Mesodermal cell (in vitro differentiated cells): ENCODE measurements at regions not wholly inside any gene's neighbourhood (a gene's known extent, or its start where the extent isn't known, plus 50 kb on each side); places are given as distances from the start of the nearest gene placed in this dataset.

Source experiments
- H3K27ac ChIP-seq: 2 replicates; pipeline ENCODE4 v1.7.0; 2013; ENCODE audit warnings: mild to moderate bottlenecking, low read depth, low read length, moderate library complexity; ENCODE audit not compliant: severe bottlenecking
- H3K36me3 ChIP-seq: 2 replicates; pipeline ENCODE4 v1.7.1; 2013; ENCODE audit warnings: mild to moderate bottlenecking, low read length, moderate library complexity; ENCODE audit not compliant: control insufficient read depth, insufficient read depth
- H3K4me1 ChIP-seq: one replicate; pipeline ENCODE4 v1.7.1; 2013; ENCODE audit warnings: mild to moderate bottlenecking, low read length; ENCODE audit not compliant: insufficient read depth, control insufficient read depth, poor library complexity, severe bottlenecking
- H3K4me3 ChIP-seq: 2 replicates; pipeline ENCODE4 v1.7.0; 2013; ENCODE audit warnings: low read length, control low read depth, mild to moderate bottlenecking; ENCODE audit not compliant: insufficient read depth, poor library complexity, severe bottlenecking; ENCODE audit errors: extremely low read depth
- H3K9me3 ChIP-seq: 2 replicates; pipeline ENCODE4 v1.7.1; 2013; ENCODE audit warnings: mild to moderate bottlenecking, low read length, moderate library complexity; ENCODE audit not compliant: control insufficient read depth
- WGBS, 2 experiments: methylation state at CpG; one replicate each; pipeline ENCODE4 v1.1.5; 2013; ENCODE audit warnings: missing lambda C conversion rate in 2 of 2; ENCODE audit not compliant: insufficient coverage in 2 of 2; 5-methylcytosine and 5-hydroxymethylcytosine counted together

DNA sequence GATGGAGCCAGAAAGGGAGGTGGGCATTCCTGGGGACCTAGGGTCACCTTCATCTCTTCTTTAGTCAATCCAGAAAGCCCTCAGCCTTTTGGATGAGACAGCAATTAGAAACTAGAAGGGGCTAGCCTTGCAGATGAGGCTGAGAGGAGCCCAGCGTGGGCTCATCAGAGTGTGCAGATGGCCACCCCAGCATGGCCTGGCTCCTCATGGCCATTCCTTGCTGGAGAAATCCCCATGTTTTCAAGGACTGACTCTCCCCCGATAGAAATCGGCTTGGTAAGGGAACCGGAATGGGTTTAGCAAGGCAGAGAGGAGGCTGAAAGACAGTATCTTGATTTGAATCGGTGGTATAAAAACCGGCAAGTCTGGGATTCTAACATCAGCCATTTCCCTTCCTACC, 274.6 kb downstream of the BUD13 start:
- H3K4me1 ChIP-seq = no peaks in the 10 kb centered on the region
- no peaks in the 10 kb centered on the region for H3K9me3 ChIP-seq
- H3K4me3 ChIP-seq = no peak overlapping the region
- no peaks in the 10 kb centered on the region for H3K36me3 ChIP-seq
- 95 to 96% methylated on average over 4 of the region's 6 CpGs for WGBS, 2 experiments
- H3K27ac ChIP-seq = no peak overlapping the region

DNA sequence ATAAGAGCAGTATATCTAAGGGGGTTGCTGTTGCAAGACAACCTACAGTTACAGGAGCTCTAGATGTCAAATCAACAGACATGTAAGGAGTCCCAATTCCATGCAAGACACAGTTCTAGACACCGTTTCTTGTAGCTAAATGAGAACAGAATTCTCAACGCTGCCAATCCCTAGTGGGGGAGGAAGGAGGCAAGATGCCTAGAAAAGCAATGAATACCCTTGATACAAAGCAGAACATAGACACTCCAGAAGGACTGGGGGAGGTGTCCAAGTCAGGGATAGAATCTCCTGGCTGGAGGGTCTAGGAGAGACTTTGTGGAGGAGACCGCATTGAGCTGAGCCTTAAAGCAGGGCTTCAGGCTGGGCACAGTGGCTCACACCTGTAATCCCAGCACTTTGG, 280.2 kb downstream of the BUD13 start:
- no peak overlapping the region for H3K4me3 ChIP-seq
- H3K36me3 ChIP-seq = no peaks in the 10 kb centered on the region
- H3K4me1 ChIP-seq = no peaks in the 10 kb centered on the region
- H3K27ac ChIP-seq = no peak overlapping the region
- WGBS, 2 experiments = 90 to 100% methylated on average over 1 to 2 of the region's 3 CpGs
- H3K9me3 ChIP-seq = no peaks in the 10 kb centered on the region

DNA sequence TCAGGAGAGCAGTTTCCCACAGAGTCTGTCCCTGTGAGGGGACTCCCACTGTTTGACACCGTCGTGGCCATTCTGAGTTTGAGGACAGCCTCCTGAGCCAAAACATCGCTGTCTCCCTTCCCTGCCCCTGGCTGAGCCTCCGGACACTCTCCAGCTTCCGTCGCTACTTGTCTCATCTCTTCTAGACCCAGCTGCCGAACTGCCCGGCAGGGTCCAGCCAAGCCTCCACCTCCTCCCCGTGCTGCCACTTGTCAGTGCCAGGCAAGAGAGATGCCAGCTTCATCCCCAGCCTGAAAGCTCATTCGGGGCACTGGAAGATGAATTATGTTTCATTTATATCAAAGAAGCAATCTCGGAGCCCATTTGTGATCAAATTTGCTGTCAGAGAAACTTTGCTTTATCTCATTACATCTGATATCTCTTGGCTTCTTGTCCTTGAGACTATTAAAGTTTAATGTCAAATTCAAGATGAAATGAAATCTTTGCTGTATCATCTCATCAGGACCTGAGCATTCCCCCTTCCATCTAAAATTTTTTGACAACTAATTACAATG, 283.9 kb downstream of the BUD13 start:
- 63 to 77% methylated on average over 7 of the region's 11 CpGs for WGBS, 2 experiments
- no peaks in the 10 kb centered on the region for H3K4me1 ChIP-seq
- no peak overlapping the region for H3K4me3 ChIP-seq
- no peaks in the 10 kb centered on the region for H3K9me3 ChIP-seq
- no peaks in the 10 kb centered on the region for H3K36me3 ChIP-seq
- H3K27ac ChIP-seq = no peak overlapping the region

- H3K9me3 ChIP-seq = no peaks in the 10 kb centered on the region
Measured at GRCh38 chr11:116485425-116485824, 287.4 kb downstream of the BUD13 start.

DNA sequence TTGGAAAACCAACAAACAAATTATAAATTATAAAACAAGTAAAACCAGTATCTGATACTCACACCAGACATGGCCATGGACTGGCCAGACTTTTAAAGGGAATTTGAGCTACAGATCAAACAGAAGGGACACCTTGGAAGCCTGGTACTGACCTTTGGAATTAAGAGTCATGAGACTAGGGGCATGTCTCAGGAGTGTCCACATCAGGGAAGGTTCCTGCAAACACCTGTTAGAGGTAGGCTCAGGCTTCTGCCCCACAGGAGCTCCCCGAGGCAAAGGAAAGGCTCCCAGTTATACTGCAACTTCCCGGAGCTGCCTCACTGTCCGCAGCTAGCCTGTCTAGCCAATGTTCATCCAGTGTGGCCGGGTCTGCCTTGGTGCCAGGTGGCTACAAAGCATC, 290.1 kb downstream of the BUD13 start:
- 90 to 94% methylated on average over 3 of the region's 4 CpGs for WGBS, 2 experiments
- Histone ChIP-seq H3K4me1 (peaks cover 4% of the 10 kb centered on the region), H3K27ac (no peak overlapping the region), H3K4me3 (no peak overlapping the region), H3K36me3 (no peaks in the 10 kb centered on the region), H3K9me3 (no peaks in the 10 kb centered on the region)

More at GRCh38 chr11:116485425-116485824, 287.4 kb downstream of the BUD13 start:
- H3K27ac ChIP-seq = no peak overlapping the region
- peaks cover 4% of the 10 kb centered on the region for H3K4me1 ChIP-seq
- no peaks in the 10 kb centered on the region for H3K36me3 ChIP-seq
- 60% methylated on average over 1 of the region's 4 CpGs; no CpG with 5 or more reads in 1 of the 2 experiments for WGBS, 2 experiments
- H3K4me3 ChIP-seq = no peak overlapping the region

- Histone ChIP-seq H3K9me3 (no peaks in the 10 kb centered on the region), H3K4me1 (peaks cover 4% of the 10 kb centered on the region), H3K4me3 (no peak overlapping the region), H3K27ac (no peak overlapping the region), H3K36me3 (no peaks in the 10 kb centered on the region)
- WGBS, 2 experiments = 76 to 82% methylated on average over 3 of the region's 3 CpGs
Measured at GRCh38 chr11:116481126-116481675, 291.6 kb downstream of the BUD13 start.

- Histone ChIP-seq H3K4me1 (peaks cover 4% of the 10 kb centered on the region), H3K36me3 (no peaks in the 10 kb centered on the region), H3K27ac (no peak overlapping the region), H3K4me3 (no peak overlapping the region), H3K9me3 (no peaks in the 10 kb centered on the region)
- WGBS, 2 experiments = 95 to 97% methylated on average over 5 to 6 of the region's 7 CpGs
Measured at GRCh38 chr11:116478669-116479668, 293.8 kb downstream of the BUD13 start.

GRCh38 chr11:116478205-116478604, 294.6 kb downstream of the BUD13 start:
- Histone ChIP-seq H3K27ac (no peak overlapping the region), H3K4me1 (peaks cover 4% of the 10 kb centered on the region), H3K9me3 (no peaks in the 10 kb centered on the region), H3K36me3 (no peaks in the 10 kb centered on the region), H3K4me3 (no peak overlapping the region)
- 76 to 96% methylated on average over 4 of the region's 8 CpGs for WGBS, 2 experiments

GRCh38 chr11:116473790-116474346, 298.9 kb downstream of the BUD13 start:
- H3K4me3 ChIP-seq = no peak overlapping the region
- H3K9me3 ChIP-seq = peaks cover 5% of the 10 kb centered on the region
- H3K36me3 ChIP-seq = no peaks in the 10 kb centered on the region
- H3K4me1 ChIP-seq = no peaks in the 10 kb centered on the region
- H3K27ac ChIP-seq = no peak overlapping the region
- WGBS, 2 experiments = 42 to 44% methylated on average over 3 of the region's 3 CpGs

- WGBS, 2 experiments = 40% methylated on average over 1 of the region's 1 CpG; no CpG with 5 or more reads in 1 of the 2 experiments
- H3K36me3 ChIP-seq = no peaks in the 10 kb centered on the region
- no peak overlapping the region for H3K4me3 ChIP-seq
- H3K9me3 ChIP-seq = peaks cover 5% of the 10 kb centered on the region
- H3K4me1 ChIP-seq = no peaks in the 10 kb centered on the region
- no peak overlapping the region for H3K27ac ChIP-seq
Measured at GRCh38 chr11:116473206-116473769, 299.5 kb downstream of the BUD13 start.
